NK-92 treated with Interleukin-12 subunit alpha and Interleukin-12 subunit beta, amount 100 ng/mL, for 24 hours (cell line): ENCODE measurements at regions not wholly inside any gene's neighbourhood (a gene's known extent, or its start where the extent isn't known, plus 50 kb on each side); places are given as distances from the start of the nearest gene placed in this dataset.

Experiments
- DNase-seq: peaks from one replicate; lab custom pipeline; 2025; lab: John Stamatoyannopoulos, UW

DNA sequence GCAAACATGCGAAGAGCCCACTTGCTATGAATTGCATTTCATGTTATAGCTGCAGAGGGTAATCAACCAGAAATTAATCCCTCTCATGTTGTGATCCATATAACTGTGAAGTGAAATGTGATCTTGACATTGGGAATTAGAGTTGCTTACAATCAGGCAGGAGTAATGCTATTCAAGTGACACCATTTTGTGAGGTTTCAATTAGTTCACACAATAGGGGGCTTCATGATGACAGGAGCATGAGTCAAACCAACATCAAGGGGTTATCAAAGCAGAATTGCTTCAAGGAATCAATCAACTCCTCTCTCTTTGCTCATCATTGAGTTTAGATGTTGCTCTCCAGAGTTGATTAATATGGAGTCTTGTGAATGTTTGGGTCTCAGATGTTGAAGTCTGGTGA, 1585.2 kb upstream of the TENM4 start:
- DNase-seq = no peak

DNA sequence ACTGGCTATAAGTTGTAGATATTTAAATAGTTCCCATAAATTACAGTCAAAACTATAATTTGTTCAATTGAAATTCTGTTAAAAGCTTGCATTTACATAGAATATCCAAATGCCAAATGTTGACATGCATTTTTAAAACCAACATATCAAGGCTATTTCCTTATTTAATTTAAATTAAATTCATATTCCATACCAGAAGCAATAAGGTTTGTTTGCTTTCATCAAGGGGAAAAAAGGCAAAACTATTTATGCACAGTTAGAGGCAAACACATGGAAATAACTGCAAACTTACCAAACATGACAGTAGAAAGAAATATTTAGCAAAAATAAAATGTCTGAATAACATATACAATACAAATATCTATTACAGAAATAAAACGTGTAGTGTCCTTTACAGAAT, 1581.2 kb upstream of the TENM4 start:
- DNase-seq = no peak

DNA sequence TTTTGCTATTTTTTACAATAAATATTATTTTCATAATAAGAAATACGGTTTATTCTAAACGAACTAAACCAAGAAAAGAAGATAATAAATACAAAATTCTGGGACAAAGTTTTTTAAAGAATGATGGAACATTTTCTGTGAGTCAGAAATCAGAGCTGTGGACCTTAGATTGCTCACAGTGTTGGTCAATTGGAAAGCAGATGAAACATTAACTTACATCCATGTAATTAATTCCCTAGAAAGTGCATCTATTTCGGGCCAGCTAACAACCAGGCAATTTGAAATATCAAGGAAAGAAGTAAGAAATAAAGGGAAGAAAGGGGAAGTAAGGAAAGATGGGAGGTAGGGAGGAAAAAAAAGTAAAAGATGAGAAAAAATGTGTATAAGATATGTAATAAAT, 1569.8 kb upstream of the TENM4 start:
- no peak for DNase-seq

DNA sequence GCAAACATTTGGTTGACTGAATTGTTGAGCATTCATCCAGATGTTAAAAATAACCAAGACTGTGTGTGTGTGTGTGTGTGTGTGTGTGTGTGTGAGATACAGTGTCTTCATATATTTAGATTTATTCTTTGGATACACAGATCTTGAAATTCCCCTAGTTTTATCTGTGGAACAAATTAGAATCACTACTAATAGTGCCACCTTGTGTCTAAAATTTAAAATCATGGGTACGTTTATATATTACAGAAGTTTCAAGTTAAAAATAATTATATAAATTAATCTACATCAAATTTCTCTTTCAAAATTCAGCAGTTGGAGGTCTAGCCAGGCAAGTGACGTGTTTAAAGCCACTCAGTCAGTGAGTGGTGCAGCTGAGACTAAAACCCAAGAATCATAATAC, 1566.2 kb upstream of the TENM4 start:
- no peak for DNase-seq

DNA sequence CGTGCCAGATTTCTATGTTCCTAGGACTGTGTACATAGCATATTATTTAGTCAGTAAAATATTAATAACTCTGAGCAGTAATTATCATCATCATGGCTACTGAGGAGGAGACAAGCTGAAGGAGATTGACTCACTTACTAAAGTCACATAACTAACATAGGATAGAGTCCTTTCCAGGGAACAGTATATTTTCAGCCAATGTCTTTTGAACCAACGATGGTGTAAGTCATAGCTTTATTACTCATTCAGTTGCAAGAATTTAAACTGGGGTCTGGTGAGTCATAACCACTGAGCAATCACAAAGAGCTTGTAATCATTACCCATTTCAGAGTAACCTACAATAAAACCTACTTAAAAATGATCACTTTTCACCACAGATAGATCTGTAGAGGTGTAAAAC, 1564.8 kb upstream of the TENM4 start:
- no peak for DNase-seq

DNA sequence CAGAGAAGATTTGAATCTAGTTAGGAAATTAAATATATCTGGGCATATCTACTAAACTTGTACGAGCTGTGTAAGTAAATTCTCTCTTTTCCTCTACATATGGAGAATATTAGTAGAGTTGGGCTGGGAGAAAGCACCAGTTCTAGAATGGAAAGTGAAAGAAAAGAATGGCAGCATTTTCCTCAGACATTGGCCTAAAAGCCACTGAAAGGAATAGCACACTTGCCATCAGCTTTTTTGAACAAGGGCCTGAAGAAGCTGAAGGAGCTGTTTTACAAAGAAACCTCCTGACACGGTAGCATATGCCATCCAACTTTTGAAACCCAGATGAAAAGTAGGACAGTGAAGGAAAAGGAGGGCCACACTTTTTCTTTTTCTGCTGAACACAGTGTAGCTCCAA, 1563.7 kb upstream of the TENM4 start:
- no peak for DNase-seq

DNA sequence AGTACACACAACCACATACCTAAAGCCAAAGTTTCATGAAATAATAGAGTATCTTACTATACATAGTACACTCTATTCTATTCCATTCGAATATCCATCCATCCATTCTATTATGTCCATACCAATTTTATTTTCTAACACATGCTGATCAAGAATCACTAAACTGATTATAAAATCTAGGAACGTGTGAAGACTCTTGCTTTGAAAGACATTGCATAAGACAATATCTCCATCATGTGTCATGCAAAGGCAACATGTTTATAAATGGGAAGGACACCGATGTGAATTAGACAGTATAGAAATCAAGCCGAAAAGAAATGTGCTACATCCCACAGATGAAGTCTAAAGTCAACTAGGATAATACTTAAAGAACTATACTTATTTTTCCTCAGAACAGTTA, 1561.5 kb upstream of the TENM4 start:
- no peak for DNase-seq

DNA sequence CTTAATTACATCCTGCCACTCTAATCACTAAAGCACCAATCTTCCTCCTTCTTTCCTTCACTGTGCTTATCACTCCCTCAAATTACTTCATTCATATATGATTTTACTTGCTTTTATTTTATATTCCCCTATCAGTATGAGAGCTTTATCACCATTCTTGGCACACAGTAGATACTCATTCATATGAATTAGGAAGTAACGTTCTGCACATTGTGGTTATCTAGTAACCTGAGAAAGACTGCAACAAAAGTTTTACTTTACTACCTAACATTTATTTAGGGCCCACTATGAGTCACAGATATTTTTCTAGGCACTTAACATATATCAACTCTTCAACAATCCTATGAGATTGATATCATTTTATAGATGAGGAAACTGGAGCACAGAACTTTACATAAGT, 1559.9 kb upstream of the TENM4 start:
- no peak for DNase-seq

DNA sequence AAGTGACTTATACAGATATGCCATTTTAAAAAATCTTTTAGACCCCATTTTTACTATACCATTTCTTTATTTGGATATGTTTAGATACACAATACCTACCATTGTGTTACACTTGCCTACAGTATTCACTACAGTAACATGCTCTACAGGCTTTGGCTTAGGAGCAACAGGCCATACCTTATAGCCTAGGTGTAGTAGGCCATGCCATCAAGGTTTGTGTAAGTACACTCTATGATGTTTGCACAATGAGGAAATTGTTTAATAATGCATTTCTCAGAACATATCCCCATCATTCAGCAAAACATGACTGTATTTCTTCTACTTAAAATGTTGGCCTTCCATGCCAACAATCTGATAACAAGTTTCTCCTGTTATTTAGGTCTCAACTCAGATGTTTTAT, 1559.5 kb upstream of the TENM4 start:
- no peak for DNase-seq

DNA sequence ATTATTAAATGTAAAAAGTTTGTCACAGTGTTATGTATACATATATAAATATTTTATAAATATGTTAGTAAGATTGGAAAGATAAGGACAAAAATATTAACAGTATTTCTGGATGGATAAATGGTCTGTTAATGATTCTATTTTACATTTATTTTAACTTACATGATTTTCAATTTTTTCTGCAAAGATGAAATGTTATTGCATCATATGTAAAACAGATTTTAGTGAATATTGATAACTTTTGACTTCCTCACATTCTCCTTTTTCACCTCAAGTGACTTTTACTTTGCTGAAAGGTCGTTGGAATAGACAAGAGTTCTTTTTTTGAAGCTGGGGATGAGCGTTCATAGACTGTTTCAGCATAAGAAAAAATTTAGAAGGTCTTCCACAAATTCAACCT, 1554.7 kb upstream of the TENM4 start:
- no peak for DNase-seq

DNA sequence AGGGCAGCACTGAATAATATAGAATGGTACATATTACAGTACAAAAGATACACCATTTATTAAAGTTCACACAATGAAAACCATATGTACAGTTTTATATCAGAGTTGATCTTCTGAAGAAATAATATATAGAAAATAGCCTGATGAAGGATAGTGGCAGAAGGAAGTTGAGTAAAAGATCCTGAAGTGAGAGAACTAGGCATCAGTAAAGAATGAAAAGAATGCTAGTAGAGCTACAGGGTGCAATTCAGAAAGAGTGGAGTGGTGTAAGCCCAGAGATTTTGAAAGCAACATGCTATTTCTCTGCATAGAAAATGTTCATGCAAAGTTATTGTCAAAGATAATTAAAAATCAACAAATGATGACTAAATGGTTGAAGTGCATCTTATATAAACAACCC, 1552.7 kb upstream of the TENM4 start:
- no peak for DNase-seq

DNA sequence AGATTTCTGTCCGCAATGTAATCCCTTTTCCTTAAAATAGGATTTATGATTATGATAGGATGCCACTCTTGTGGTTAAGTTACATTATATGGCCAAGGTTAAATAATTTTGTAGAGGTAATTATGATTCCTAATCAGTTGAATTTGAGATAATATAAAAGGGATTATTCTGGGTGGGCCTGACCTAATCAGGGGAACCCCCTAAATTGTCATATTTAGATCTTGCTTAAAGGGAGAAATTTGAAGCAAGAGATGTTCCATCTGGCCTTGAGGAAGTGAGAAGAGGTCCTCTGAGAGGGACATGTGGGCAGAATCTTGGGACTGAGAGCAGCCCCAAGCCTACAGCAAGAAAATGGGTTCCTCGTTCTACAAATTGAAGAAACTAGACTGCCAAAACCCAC, 1550.1 kb upstream of the TENM4 start:
- no peak for DNase-seq

DNA sequence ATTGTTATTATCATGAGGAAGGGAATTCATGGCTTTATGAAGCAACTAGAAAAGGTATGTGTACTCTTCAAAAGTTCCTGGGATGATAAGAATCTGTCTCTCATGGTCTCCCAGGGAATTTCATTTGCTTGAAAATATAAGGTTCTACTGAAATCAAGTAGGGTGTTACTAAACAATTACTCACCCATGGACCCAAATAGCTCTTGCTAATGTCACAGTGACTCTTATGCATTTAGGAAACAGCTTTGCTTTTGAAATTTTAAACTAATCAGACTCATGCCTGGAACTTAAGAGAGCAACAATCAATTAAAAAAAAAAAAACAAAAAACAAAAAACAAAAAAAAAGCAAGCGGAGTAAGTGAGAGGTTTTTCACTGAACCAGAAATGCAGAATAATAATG, 1546.3 kb upstream of the TENM4 start:
- DNase-seq = no peak

DNA sequence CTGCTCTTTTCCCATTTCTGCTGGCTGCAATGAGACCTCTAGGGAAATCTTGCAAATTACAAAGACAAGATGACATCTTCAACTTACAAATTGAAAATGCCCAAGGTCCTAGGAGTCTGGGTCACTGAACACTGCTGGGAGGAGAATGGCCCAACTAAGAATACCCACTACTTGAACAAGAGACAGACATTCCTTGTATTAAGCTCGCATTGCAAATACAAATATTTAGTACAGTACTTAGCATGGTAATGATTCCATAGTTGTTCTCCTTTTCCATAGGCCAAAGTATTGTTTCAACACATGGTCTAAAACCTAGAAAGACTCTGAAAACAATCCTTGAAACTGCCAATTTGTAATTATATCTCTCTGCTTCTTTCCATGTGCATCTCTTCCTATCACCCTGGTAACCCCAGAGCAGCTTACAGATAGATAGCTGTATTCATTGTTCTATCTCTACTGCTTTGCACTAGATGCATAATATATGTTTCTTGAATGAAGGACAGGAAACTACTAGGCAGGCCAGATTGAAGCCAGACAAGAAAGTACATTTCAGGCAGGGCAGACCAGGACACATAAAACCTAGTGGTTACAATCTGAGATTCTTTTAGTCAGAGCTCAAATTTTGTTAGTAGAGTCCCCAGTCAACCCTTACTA, 1545.7 kb upstream of the TENM4 start:
- DNase-seq = no peak

DNA sequence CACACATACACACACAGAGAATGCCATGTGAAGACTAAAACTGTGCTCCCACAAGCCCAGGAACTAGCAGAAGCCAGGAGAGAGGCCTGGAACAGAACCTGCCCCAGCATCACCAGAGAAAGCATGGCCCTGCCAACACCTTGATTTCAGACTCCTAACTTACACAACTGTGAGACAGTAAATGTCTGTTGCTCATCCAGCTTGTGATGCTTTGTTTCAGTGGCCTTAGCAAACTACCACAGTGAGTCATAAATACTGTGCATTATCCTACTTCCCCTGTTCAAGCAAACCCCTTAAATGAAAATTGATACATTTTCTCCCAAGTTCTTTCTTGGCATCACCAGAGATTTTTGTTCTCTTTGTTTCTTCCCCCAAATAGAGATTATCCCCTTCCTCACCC, 1539.4 kb upstream of the TENM4 start:
- DNase-seq = no peak

DNA sequence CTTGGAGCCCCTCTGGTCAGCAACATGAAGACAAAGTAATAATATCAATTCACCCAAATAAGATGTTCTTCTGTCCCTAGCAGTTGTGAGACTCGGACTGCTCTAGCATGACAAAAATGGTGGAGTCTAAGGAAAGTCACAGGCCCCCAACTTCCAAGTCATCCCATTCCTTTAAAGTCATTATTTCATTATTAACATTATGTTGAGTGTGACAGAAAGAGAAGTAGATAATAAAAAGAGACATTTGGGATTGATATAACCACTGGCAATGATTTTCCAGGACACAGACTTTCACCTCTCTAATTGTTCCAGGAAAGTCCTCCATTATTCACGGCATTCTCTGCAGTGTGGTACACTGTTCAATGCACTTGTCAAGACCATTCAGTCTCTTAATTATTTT, 1533.0 kb upstream of the TENM4 start:
- DNase-seq = no peak

DNA sequence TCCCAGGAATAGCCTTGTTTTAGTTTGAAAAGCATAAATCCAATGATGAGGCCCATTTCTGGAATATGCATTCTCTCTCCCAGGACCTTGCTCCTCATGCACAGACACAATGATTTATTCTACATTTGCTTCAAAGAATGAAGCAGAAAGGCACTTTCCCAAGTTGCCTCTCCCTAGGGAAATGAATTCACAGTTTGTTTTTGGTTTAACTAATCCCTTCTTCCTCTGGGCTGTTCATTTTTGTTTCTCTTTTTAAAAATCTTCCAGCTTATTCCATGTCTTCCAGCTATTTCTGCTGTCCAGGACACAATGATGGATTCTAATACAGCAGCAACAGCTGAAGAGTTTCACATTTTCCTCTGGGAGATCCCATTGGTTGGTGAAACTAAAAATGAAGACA, 1529.2 kb upstream of the TENM4 start:
- DNase-seq = no peak

DNA sequence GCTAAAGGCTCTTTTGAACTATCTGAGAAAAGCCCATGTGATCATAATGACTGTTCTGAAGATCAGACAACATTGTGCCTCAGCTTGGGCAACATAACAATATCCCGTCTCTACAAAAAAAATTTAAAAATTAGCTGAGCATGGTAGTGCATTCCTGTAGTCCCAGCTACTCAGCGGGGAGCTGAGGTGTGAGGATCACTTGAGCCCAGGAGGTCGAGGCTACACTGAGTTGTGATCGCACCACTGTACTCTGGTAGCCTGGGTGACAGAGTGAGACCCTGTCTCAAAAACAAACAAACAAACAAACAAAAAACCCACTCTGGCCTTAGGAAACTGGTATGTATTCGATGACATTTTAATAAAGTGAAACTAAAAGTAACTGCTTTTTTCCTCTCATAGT, 1526.8 kb upstream of the TENM4 start:
- no peak for DNase-seq

DNA sequence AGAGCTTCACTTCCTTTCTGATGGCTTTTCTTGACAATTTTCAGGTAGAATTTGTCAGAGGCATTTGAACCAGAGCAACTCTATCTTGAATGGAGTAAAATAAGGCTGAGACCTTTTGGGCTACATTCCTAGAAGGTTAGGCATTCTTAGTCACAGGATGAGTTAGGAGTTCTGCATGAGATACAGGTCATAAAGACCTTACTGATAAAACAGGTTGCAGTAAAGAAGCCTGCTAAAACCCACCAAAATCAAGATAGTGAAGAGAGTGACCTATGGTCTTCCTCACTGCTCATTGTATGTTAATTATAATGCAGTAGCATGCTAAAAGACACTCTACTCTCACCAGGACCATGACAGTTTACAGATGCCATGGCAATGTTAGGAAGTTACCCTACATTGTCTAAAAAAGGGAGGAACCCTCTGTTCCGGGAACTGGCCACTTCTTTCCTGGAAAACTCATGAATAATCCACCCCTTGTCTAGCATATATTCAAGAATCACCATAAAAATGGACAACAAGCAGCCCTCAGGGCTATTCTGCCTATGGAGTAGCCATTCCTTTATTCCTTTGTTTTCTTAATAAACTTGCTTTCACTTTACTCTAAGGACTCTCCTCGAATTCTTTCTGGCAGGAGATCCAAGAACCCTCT, 1519.7 kb upstream of the TENM4 start:
- DNase-seq = no peak

DNA sequence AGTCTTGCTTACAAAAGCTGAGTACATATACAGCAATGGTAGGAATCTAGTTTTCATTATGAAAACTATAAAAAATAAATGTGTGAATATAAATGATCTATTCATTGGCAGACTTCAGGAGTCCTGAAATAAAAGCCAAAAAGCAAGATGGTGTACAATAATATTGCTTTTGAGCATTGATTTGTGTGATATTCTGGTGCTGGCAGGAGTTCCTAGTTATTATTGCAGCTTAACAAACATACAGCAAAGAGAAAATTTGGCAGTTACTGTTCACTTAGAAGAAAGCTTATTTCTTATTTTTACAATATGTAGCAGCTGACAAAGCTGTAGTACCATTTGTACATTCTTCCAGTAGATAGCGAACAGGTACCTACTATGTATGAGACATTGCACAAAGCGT, 1518.9 kb upstream of the TENM4 start:
- no peak for DNase-seq

DNA sequence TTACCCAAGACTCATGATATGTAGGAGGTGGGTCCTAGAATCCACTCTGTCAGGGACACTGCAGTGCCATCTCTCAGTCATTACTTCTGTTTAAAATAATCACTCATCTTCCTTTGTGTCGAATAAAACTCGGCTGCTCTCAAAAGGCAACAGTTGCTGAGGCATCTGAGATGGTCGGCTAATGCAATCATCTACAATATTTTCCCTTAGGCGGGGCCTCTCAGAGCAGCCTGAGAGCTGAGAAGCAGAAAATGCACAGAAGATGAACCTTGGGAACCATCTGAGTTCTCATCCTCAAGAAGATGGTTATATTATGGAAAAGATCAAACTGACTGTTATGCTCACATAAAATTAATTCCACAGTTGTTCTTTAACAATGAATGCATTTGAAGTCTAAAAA, 1518.2 kb upstream of the TENM4 start:
- no peak for DNase-seq

DNA sequence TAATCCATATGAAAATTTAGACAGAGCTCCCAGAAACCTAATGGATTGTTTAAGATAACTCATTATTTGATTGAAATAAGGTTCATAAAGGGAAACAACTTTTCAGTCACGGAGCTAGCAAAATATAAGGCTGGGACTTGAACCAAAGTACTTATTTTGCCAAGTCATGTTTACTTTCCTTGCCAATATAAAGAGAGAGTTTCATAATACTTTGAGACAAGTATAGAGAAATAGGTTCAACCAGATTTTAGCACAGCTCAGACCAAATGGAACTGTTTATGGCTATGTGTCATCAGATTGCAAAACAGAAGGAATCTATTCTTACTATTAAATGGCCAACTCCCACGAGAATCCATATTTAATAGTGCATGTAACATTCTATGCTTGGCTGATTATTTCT, 1517.5 kb upstream of the TENM4 start:
- no peak for DNase-seq

DNA sequence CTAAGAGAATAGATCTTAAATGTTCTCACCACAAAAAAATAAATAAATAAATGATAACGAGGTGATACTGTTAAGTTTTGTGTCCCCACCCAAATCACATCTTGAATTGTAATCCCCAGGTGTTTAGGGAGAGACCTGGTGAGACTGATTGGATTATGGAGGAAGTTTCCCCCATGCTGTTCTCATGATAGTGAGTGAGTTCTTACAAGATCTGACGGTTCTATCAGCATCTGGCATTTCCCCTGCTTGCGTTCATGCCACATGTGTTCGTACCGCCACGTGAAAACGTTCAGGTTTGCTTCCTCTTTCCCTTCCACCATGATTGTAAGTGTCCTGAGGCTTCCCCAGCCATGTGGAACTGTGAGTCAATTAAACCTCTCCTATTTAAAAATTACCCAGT, 1514.8 kb upstream of the TENM4 start:
- DNase-seq = no peak

DNA sequence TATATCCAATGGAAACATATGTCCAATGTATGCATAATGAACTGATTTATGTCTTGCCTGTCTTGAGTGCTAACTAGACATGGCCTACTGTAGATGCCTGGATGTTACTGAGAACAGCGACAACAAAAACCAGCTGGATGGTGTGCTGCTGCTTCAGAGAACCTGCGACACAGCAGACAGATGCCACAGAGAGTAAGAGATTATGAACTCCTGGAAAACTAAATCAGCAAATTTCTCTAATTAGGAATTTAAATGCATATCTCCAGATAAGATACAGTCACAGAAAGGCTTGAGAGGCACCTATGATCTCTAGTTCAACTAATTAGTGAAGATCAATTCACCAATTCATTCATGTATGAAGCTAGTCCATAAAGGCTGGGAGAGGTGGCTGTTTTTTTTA, 1508.0 kb upstream of the TENM4 start:
- DNase-seq = no peak
